Endothelial cell of umbilical vein (primary cell): ENCODE measurements at regions not wholly inside any gene's neighbourhood (a gene's known extent, or its start where the extent isn't known, plus 50 kb on each side); places are given as distances from the start of the nearest gene placed in this dataset.

ENCODE experiments used
- BruUV-seq: library from RNA; stranded (reverse); fragments of 400-500 nt; replicated peaks from 2 replicates; lab custom pipeline; 2021; lab: Mats Ljungman, UMichigan
- CTCF ChIA-PET: fragments of 300-600, 350-600 bp; sonication (Branson Sonifier 250); formaldehyde crosslinking; loops from one replicate; lab custom pipeline; 2021; ENCODE audit warnings: antibody characterized with exemption, inconsistent platforms; lab: Charles Lee
- POLR2A ChIA-PET: fragments of 300-600, 350-600 bp; sonication (Branson Sonifier 250); formaldehyde crosslinking; loops from one replicate; lab custom pipeline; 2021; ENCODE audit warnings: antibody characterized with exemption, inconsistent platforms; lab: Charles Lee
- DNase-seq: peaks from one replicate; pipeline ENCODE4 v3.0.0-alpha.2; 2011; ENCODE audit warnings: low read depth, low spot score
- FAIRE-seq: peaks from 2 replicates; lab custom pipeline; 2011; peaks lifted over from hg19 to GRCh38; lab: Jason Lieb, UNC
- H2AFZ ChIP-seq: 2 replicates; pipeline ENCODE4 v1.6.0; 2012; ENCODE audit warnings: low read depth, low read length, control low read depth, inconsistent platforms
- H3K27ac ChIP-seq: 2 replicates; pipeline ENCODE4 v1.5.1; 2011; ENCODE audit warnings: low read depth, mild to moderate bottlenecking, control low read depth, low read length, moderate library complexity; ENCODE audit not compliant: insufficient read depth
- H3K27me3 ChIP-seq, 2 experiments: 2 replicates each; pipeline versions ENCODE4 v1.6.0 to v1.6.1; 2011; ENCODE audit warnings: low read length in 2 of 2, mixed read lengths in 1 of 2; ENCODE audit not compliant: control insufficient read depth in 2 of 2, insufficient read depth in 2 of 2
- H3K36me3 ChIP-seq, 2 experiments: 2 replicates in 1 of 2; 3 replicates in 1 of 2; pipeline ENCODE4 v1.5.1; 2011; ENCODE audit warnings: low read length in 2 of 2, mild to moderate bottlenecking in 1 of 2, moderate library complexity in 1 of 2; ENCODE audit not compliant: control insufficient read depth in 2 of 2, insufficient read depth in 2 of 2; ENCODE audit errors: extremely low read depth in 1 of 2
- H3K4me1 ChIP-seq: 3 replicates; pipeline ENCODE4 v1.5.1; 2011; ENCODE audit warnings: mild to moderate bottlenecking, low read length; ENCODE audit not compliant: control insufficient read depth, insufficient read depth; ENCODE audit errors: extremely low read depth
- H3K4me2 ChIP-seq: 2 replicates; pipeline ENCODE4 v1.6.1; 2011; ENCODE audit warnings: low read length, control low read depth, mixed read lengths; ENCODE audit not compliant: insufficient read depth
- H3K4me3 ChIP-seq, 3 experiments: fragments of 200-600 bp in 1 of 3; sonication (generic), shearing (Covaris generic) in 1 of 3; replicated peaks in 1 of 3; 2 replicates each; pipeline ENCODE4 v1.5.1; 2011 to 2016; ENCODE audit warnings: control low read depth in 3 of 3, low read length in 3 of 3, mild to moderate bottlenecking in 2 of 3, inconsistent platforms in 1 of 3, low read depth in 1 of 3, moderate library complexity in 1 of 3; ENCODE audit not compliant: insufficient read depth in 1 of 3
- H3K79me2 ChIP-seq: 2 replicates; pipeline ENCODE4 v1.6.0; 2012; ENCODE audit warnings: low read length, inconsistent platforms; ENCODE audit not compliant: control insufficient read depth, insufficient read depth
- H3K9ac ChIP-seq: replicated peaks from 2 replicates; pipeline ENCODE3; 2011; ENCODE audit warnings: low read length, control low read depth; ENCODE audit not compliant: insufficient read depth; ENCODE audit errors: extremely low read depth
- H3K9me1 ChIP-seq: replicated peaks from 3 replicates; pipeline ENCODE4 v1.6.0; 2011; ENCODE audit warnings: mild to moderate bottlenecking, low read length; ENCODE audit not compliant: control insufficient read depth, insufficient read depth; ENCODE audit errors: extremely low read depth
- H3K9me3 ChIP-seq: replicated peaks from 2 replicates; pipeline ENCODE4 v1.5.1; 2012; ENCODE audit warnings: low read length, inconsistent platforms; ENCODE audit not compliant: control insufficient read depth, insufficient read depth
- H4K20me1 ChIP-seq: replicated peaks from 2 replicates; pipeline ENCODE3; 2011; ENCODE audit warnings: mild to moderate bottlenecking, low read length; ENCODE audit not compliant: control insufficient read depth, insufficient read depth; ENCODE audit errors: extremely low read depth
- EZH2 ChIP-seq: IDR thresholded peaks from 2 replicates; pipeline ENCODE4 v1.6.1; 2012; ENCODE audit warnings: borderline replicate concordance, low read depth, mild to moderate bottlenecking, moderate library complexity, low read length, inconsistent platforms; ENCODE audit not compliant: severe bottlenecking
- FOS ChIP-seq: IDR thresholded peaks from 2 replicates; pipeline ENCODE4 v1.6.1; 2011; ENCODE audit warnings: mild to moderate bottlenecking, low read length, moderate library complexity, borderline replicate concordance; ENCODE audit not compliant: insufficient read depth
- GATA2 ChIP-seq: IDR thresholded peaks from 2 replicates; pipeline ENCODE4 v1.7.0; 2011; ENCODE audit warnings: low read depth, mild to moderate bottlenecking, moderate library complexity, mixed read lengths, low read length; ENCODE audit not compliant: insufficient read length, insufficient read depth
- MYC ChIP-seq: IDR thresholded peaks from one replicate; pipeline ENCODE4 v1.6.1; 2011; ENCODE audit warnings: mild to moderate bottlenecking, low read depth, low read length
- POLR2A ChIP-seq: IDR thresholded peaks from 2 replicates; pipeline ENCODE4 v1.6.1; 2012; ENCODE audit warnings: low read depth, mild to moderate bottlenecking, control low read depth, low read length
- POLR2AphosphoS5 ChIP-seq: IDR thresholded peaks from 2 replicates; pipeline ENCODE4 v1.6.1; 2012; ENCODE audit warnings: low read depth, mild to moderate bottlenecking, control low read depth, low read length, moderate library complexity; ENCODE audit not compliant: insufficient read depth
- dilution Hi-C: fragments of 300-500 bp; cut with MboI; formaldehyde crosslinking; loops from one replicate; pipeline ENCODE4 v1.15.0; 2019; ENCODE audit warnings: low sequenced_read_pairs; ENCODE audit not compliant: extremely low pct_ligation_motif_present
- intact Hi-C: fragments of 100-400 bp; cut with micrococcal nuclease; formaldehyde crosslinking; loops from one replicate; pipeline ENCODE4 v1.10.0; 2022
- TF ChIP-seq, protein P1 (sequence below): IDR thresholded peaks from 2 replicates; pipeline ENCODE4 v1.6.1; 2011; ENCODE audit not compliant: insufficient read depth, insufficient read length
- TF ChIP-seq, protein P2 (sequence below), 2 donors: IDR thresholded peaks; 1 replicate in 1 of 2; 2 replicates in 1 of 2; pipeline ENCODE4 v1.5.1; 2011; ENCODE audit warnings: low read length in 2 of 2, mild to moderate bottlenecking in 2 of 2, moderate library complexity in 2 of 2, control low read depth in 1 of 2, inconsistent platforms in 1 of 2, low read depth in 1 of 2; ENCODE audit not compliant: insufficient read depth in 1 of 2; ENCODE audit errors: extremely low read depth in 1 of 2

DNA sequence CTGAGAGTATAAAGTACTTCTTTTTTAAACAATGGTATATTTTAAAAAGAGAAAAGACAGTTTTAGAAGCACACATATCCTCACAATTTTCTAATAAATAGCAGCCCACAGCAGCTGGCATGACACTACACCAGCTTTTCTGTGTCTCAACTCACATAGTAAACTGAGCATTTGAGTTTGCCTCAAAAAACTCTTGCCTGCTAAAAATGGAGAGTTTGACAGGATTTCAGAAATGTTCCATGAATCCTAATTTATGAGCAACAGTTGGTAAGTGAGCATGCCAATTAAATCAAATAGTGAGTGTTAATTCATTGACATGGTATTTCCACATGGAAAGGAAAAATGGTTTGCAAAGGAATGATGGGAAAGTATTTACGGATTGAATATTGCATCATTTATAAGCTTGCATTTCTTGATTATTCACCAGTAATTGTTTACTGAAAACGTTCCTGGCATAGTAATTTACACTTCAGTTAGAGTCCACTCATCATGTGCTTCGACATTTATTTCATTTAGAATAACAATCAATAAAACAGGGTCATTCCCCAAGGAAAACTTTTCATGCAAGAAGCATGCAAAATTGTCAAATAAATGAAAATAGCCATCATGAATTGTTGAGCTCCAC is 323.0 kb downstream of the EFNB2 start:
- Histone ChIP-seq H4K20me1 (no peaks in the 10 kb centered on the region), H3K36me3 (no peaks in the 10 kb centered on the region), H3K4me2 (no peak overlapping the region), H3K9me1 (no peaks in the 10 kb centered on the region), H3K9me3 (no peaks in the 10 kb centered on the region), H2AFZ (no peak overlapping the region), H3K27ac (no peak overlapping the region), H3K79me2 (no peaks in the 10 kb centered on the region), H3K27me3 (no peaks in the 10 kb centered on the region), H3K4me3 (no peak overlapping the region), H3K9ac (no peak overlapping the region), H3K4me1 (no peaks in the 10 kb centered on the region)
- intact Hi-C loops (no loop called here), dilution Hi-C loops (no loop called here)
- POLR2A ChIA-PET, result interaction anchor here (0.8 kb wide), 1 partner anchor 109 kb away, joined by 3 read pairs; no protein-coding TSS in a partner anchor
- CTCF ChIA-PET, result interaction anchor here (0.8 kb wide), 1 partner anchor 11 kb away, joined by 3 read pairs; no protein-coding TSS in a partner anchor
- TF ChIP-seq FOS, result no peak
- TF ChIP-seq GATA2, result no peak
- TF ChIP-seq MYC, result no peak
- TF ChIP-seq, protein P1, sequence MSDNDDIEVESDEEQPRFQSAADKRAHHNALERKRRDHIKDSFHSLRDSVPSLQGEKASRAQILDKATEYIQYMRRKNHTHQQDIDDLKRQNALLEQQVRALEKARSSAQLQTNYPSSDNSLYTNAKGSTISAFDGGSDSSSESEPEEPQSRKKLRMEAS, result no peak
- no peak for TF ChIP-seq EZH2
- no peak for TF ChIP-seq POLR2A
- TF ChIP-seq, protein P2, sequence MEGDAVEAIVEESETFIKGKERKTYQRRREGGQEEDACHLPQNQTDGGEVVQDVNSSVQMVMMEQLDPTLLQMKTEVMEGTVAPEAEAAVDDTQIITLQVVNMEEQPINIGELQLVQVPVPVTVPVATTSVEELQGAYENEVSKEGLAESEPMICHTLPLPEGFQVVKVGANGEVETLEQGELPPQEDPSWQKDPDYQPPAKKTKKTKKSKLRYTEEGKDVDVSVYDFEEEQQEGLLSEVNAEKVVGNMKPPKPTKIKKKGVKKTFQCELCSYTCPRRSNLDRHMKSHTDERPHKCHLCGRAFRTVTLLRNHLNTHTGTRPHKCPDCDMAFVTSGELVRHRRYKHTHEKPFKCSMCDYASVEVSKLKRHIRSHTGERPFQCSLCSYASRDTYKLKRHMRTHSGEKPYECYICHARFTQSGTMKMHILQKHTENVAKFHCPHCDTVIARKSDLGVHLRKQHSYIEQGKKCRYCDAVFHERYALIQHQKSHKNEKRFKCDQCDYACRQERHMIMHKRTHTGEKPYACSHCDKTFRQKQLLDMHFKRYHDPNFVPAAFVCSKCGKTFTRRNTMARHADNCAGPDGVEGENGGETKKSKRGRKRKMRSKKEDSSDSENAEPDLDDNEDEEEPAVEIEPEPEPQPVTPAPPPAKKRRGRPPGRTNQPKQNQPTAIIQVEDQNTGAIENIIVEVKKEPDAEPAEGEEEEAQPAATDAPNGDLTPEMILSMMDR (IDR thresholded peaks at IDR 0.05; ENCODE audit: extremely low read depth in 1 of 2, insufficient read depth in 1 of 2, low read depth in 1 of 2, low read length in 2 of 2), result no peak
- TF ChIP-seq POLR2AphosphoS5, result no peak
- DNase-seq (no peak), FAIRE-seq (no peak)
- BruUV-seq, result no TSS peak
